OCI-LY3 (cell line): ENCODE measurements at regions not wholly inside any gene's neighbourhood (a gene's known extent, or its start where the extent isn't known, plus 50 kb on each side); places are given as distances from the start of the nearest gene placed in this dataset.

Experiments used
- H2AFZ ChIP-seq: fragments of 200-600, 300-600 bp; shearing (Covaris generic); 2 replicates; pipeline ENCODE4 v1.6.0; 2014; ENCODE audit warnings: antibody characterized with exemption, low read depth, low read length
- H3K27ac ChIP-seq: fragments of 200-600, 300-600 bp; sonication (generic); 2 replicates; pipeline ENCODE4 v1.5.1; 2014; ENCODE audit warnings: mild to moderate bottlenecking, low read length, moderate library complexity, mixed read lengths
- H3K27me3 ChIP-seq: fragments of 200-600, 300-600 bp; sonication (generic); 2 replicates; pipeline ENCODE4 v1.6.1; 2014; ENCODE audit warnings: low read depth, low read length, mixed read lengths
- H3K36me3 ChIP-seq: fragments of 200-600, 300-600 bp; sonication (generic); replicated peaks from 2 replicates; pipeline ENCODE3; 2014; ENCODE audit warnings: low read depth, low read length, mixed read lengths
- H3K4me1 ChIP-seq: fragments of 300-600, 200-600 bp; sonication (generic); 2 replicates; pipeline ENCODE4 v1.6.1; 2014; ENCODE audit warnings: low read length, mixed read lengths
- H3K4me2 ChIP-seq: fragments of 200-600, 300-600 bp; sonication (generic); 2 replicates; pipeline ENCODE4 v1.6.1; 2014; ENCODE audit warnings: low read length, mixed read lengths
- H3K4me3 ChIP-seq: fragments of 300-600, 200-600 bp; sonication (generic); 2 replicates; pipeline ENCODE4 v1.5.1; 2014; ENCODE audit warnings: antibody characterized with exemption, mild to moderate bottlenecking, low read length, moderate library complexity
- H3K79me2 ChIP-seq: fragments of 300-600, 200-600 bp; shearing (Covaris generic); 2 replicates; pipeline ENCODE4 v1.6.1; 2014; ENCODE audit warnings: mild to moderate bottlenecking, low read length, mixed read lengths
- H3K9ac ChIP-seq: fragments of 300-600, 200-600 bp; shearing (Covaris generic); 2 replicates; pipeline ENCODE4 v1.6.0; 2014; ENCODE audit warnings: mild to moderate bottlenecking, low read length, moderate library complexity
- H3K9me3 ChIP-seq: fragments of 200-600, 300-600 bp; shearing (Covaris generic); 2 replicates; pipeline ENCODE4 v1.6.1; 2014; ENCODE audit warnings: low read length, mixed read lengths; ENCODE audit not compliant: insufficient read depth
- H4K20me1 ChIP-seq: fragments of 200-600, 300-600 bp; sonication (generic); 2 replicates; pipeline ENCODE4 v1.6.1; 2016; ENCODE audit warnings: low read length, mixed read lengths; ENCODE audit not compliant: insufficient read depth
- CTCF ChIP-seq: fragments of 200-600, 300-600 bp; sonication (generic); IDR thresholded peaks from 2 replicates; pipeline ENCODE4 v1.5.1; 2014; ENCODE audit warnings: antibody characterized with exemption, low read length, low read depth
- EZH2phosphoT487 ChIP-seq: fragments of 200-600 bp; shearing (Covaris generic); IDR thresholded peaks from 2 replicates; pipeline ENCODE4 v1.6.1; 2018; ENCODE audit warnings: antibody characterized with exemption, mixed run types, low read depth

GRCh38 chr6:16903470-16903869, 142.2 kb upstream of the ATXN1 start:
- Histone ChIP-seq H3K4me1 (no peaks in the 10 kb centered on the region), H3K27ac (no peak overlapping the region), H3K36me3 (no peaks in the 10 kb centered on the region), H3K9ac (no peak overlapping the region), H2AFZ (no peak overlapping the region), H3K9me3 (no peaks in the 10 kb centered on the region), H3K4me2 (no peak overlapping the region), H3K4me3 (no peak overlapping the region), H3K27me3 (no peaks in the 10 kb centered on the region), H3K79me2 (no peaks in the 10 kb centered on the region), H4K20me1 (no peaks in the 10 kb centered on the region)
- TF ChIP-seq CTCF (no peak), EZH2phosphoT487 (no peak)

GRCh38 chr6:16902502-16902901, 141.2 kb upstream of the ATXN1 start:
- H3K4me1 ChIP-seq: no peaks in the 10 kb centered on the region
- no peaks in the 10 kb centered on the region for H4K20me1 ChIP-seq
- no peaks in the 10 kb centered on the region for H3K79me2 ChIP-seq
- no peak overlapping the region for H3K9ac ChIP-seq
- H3K27me3 ChIP-seq: no peaks in the 10 kb centered on the region
- H2AFZ ChIP-seq: no peak overlapping the region
- no peaks in the 10 kb centered on the region for H3K9me3 ChIP-seq
- H3K4me3 ChIP-seq: no peak overlapping the region
- no peak for TF ChIP-seq EZH2phosphoT487
- no peak for TF ChIP-seq CTCF
- H3K27ac ChIP-seq: no peak overlapping the region
- H3K4me2 ChIP-seq: no peak overlapping the region
- H3K36me3 ChIP-seq: no peaks in the 10 kb centered on the region

- Histone ChIP-seq H3K27ac (no peak overlapping the region), H3K4me3 (no peak overlapping the region), H3K4me1 (no peaks in the 10 kb centered on the region), H3K9me3 (no peaks in the 10 kb centered on the region), H4K20me1 (no peaks in the 10 kb centered on the region), H3K9ac (no peak overlapping the region), H3K36me3 (no peaks in the 10 kb centered on the region), H3K27me3 (no peaks in the 10 kb centered on the region), H2AFZ (no peak overlapping the region), H3K4me2 (no peak overlapping the region), H3K79me2 (no peaks in the 10 kb centered on the region)
- no peak for TF ChIP-seq EZH2phosphoT487
- no peak for TF ChIP-seq CTCF
These were observed 140.5 kb upstream of the ATXN1 start for GRCh38 chr6:16901782-16902181.

GRCh38 chr6:16901306-16901705, 140.0 kb upstream of the ATXN1 start:
- Histone ChIP-seq H4K20me1 (no peaks in the 10 kb centered on the region), H3K36me3 (no peaks in the 10 kb centered on the region), H3K27ac (no peak overlapping the region), H3K4me2 (no peak overlapping the region), H3K9me3 (no peaks in the 10 kb centered on the region), H2AFZ (no peak overlapping the region), H3K79me2 (no peaks in the 10 kb centered on the region), H3K9ac (no peak overlapping the region), H3K4me1 (no peaks in the 10 kb centered on the region), H3K4me3 (no peak overlapping the region), H3K27me3 (no peaks in the 10 kb centered on the region)
- TF ChIP-seq EZH2phosphoT487: no peak
- no peak for TF ChIP-seq CTCF
